ENCODE measurements at regions not wholly inside any gene's neighbourhood (a gene's known extent, or its start where the extent isn't known, plus 50 kb on each side); places are given as distances from the start of the nearest gene placed in this dataset.

DNA sequence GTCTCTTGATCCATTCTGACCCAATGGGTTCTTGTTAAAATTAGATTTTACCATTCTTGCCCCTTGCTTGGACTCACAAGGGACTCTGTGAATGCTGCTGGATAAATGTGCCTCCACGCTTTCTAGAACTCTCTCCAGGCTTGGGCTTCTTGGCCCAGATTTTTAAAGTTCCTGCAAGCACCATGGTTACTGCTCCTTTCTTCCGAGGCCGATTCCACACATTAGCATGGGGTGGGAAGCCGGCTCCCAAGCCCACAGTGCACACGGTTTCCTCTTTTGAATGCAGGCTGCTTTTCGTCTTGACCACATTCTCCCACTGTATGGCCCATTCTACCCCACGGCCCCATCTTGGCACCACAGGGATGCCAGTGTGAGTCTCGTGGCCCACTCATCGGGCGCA lies 174.3 kb upstream of the PITRM1 start:
- Histone ChIP-seq H3K4me3 (ENCODE audit: low read length) (no peak overlapping the region), H4K20me1 (ENCODE audit: control insufficient read depth, insufficient read depth, low read depth, low read length) (no peaks in the 10 kb centered on the region), H3K79me2 (ENCODE audit: control insufficient read depth, low read length) (no peaks in the 10 kb centered on the region), H3K9me3 (ENCODE audit: control insufficient read depth, insufficient read depth, low read length) (no peaks in the 10 kb centered on the region), H3K4me2 (ENCODE audit: low read length) (no peak overlapping the region), H3K4me1 (ENCODE audit: control insufficient read depth, low read length) (no peaks in the 10 kb centered on the region), H3K36me3 (ENCODE audit: control insufficient read depth, low read length) (no peaks in the 10 kb centered on the region), H3K27ac (ENCODE audit: low read depth, low read length) (no peak overlapping the region), H3K27me3 (ENCODE audit: control insufficient read depth, low read length) (no peaks in the 10 kb centered on the region), H3F3A (ENCODE audit: control insufficient read depth, insufficient read depth) (no peaks in the 10 kb centered on the region), H3K9me2 (replicated peaks; ENCODE audit: control insufficient read depth, low read length) (no peaks in the 10 kb centered on the region)
- TF ChIP-seq, protein P1, sequence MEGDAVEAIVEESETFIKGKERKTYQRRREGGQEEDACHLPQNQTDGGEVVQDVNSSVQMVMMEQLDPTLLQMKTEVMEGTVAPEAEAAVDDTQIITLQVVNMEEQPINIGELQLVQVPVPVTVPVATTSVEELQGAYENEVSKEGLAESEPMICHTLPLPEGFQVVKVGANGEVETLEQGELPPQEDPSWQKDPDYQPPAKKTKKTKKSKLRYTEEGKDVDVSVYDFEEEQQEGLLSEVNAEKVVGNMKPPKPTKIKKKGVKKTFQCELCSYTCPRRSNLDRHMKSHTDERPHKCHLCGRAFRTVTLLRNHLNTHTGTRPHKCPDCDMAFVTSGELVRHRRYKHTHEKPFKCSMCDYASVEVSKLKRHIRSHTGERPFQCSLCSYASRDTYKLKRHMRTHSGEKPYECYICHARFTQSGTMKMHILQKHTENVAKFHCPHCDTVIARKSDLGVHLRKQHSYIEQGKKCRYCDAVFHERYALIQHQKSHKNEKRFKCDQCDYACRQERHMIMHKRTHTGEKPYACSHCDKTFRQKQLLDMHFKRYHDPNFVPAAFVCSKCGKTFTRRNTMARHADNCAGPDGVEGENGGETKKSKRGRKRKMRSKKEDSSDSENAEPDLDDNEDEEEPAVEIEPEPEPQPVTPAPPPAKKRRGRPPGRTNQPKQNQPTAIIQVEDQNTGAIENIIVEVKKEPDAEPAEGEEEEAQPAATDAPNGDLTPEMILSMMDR (IDR thresholded peaks at IDR 0.05; ENCODE audit: low read depth, low read length, poor library complexity, severe bottlenecking): no peak
- TF ChIP-seq EZH2phosphoT487 (IDR thresholded peaks at IDR 0.05; ENCODE audit: borderline replicate concordance, low read length): no peak

DNA sequence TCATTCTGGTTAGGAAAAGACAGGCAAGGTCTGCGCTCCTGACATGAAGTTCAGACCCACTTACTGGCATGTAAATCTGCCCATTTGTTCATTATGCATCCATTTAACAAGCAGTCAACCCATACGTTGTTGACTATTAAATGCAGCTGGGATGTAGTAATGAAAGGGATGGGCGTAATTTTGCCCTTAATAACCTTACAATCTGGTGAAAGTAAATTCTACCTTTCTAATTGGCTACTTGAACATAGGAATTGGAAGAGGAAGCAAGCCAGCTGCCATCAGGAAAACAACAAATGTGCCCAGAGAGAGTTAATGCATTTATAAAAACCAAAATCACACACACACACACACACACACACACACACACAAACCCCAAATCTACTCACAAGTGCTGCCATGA lies 170.2 kb upstream of the PITRM1 start:
- no peaks in the 10 kb centered on the region for H3K79me2 ChIP-seq (ENCODE audit: control insufficient read depth, low read length)
- no peaks in the 10 kb centered on the region for H3K9me2 ChIP-seq (replicated peaks; ENCODE audit: control insufficient read depth, low read length)
- no peaks in the 10 kb centered on the region for H3K27me3 ChIP-seq (ENCODE audit: control insufficient read depth, low read length)
- H3K36me3 ChIP-seq (ENCODE audit: control insufficient read depth, low read length): no peaks in the 10 kb centered on the region
- H3K4me3 ChIP-seq (ENCODE audit: low read length): no peak overlapping the region
- H3K4me1 ChIP-seq (ENCODE audit: control insufficient read depth, low read length): no peaks in the 10 kb centered on the region
- H3K27ac ChIP-seq (ENCODE audit: low read depth, low read length): no peak overlapping the region
- H3F3A ChIP-seq (ENCODE audit: control insufficient read depth, insufficient read depth): no peaks in the 10 kb centered on the region
- TF ChIP-seq, protein P1 (IDR thresholded peaks at IDR 0.05; ENCODE audit: low read depth, low read length, poor library complexity, severe bottlenecking): no peak
- no peak for TF ChIP-seq EZH2phosphoT487 (IDR thresholded peaks at IDR 0.05; ENCODE audit: borderline replicate concordance, low read length)
- H4K20me1 ChIP-seq (ENCODE audit: control insufficient read depth, insufficient read depth, low read depth, low read length): no peaks in the 10 kb centered on the region
- H3K9me3 ChIP-seq (ENCODE audit: control insufficient read depth, insufficient read depth, low read length): no peaks in the 10 kb centered on the region
- H3K4me2 ChIP-seq (ENCODE audit: low read length): no peak overlapping the region

DNA sequence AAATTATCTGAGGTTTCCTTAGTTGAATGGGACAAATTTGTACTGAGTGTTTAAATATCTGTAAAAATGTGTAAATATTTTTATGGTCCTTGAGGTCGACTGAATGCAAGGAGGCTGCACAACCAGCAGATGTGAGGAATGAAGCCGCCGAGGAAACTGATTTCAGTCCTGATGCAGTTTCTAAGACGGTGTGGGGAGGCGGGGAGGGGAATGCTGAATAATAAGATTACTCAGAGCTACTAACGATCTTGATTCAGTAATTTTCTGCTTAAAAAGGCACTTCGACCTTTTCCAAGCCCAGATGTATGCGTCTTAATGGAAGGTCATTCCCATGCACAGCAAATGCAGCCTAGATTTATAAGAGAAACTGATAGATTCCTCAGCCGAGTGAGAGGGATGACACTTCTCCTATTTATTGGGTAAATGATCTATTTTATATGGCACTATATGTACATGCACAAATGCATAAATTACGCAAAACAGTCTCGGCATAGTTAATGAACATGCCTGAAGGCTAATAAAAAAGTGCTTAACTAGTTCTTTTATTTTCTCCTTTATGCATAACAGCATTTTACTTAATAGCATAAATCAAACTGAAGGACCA lies 167.6 kb upstream of the PITRM1 start:
- H3K4me3 ChIP-seq (ENCODE audit: low read length): no peak overlapping the region
- no peaks in the 10 kb centered on the region for H3K79me2 ChIP-seq (ENCODE audit: control insufficient read depth, low read length)
- no peaks in the 10 kb centered on the region for H3K4me1 ChIP-seq (ENCODE audit: control insufficient read depth, low read length)
- no peaks in the 10 kb centered on the region for H3K36me3 ChIP-seq (ENCODE audit: control insufficient read depth, low read length)
- H3K9me2 ChIP-seq (replicated peaks; ENCODE audit: control insufficient read depth, low read length): no peaks in the 10 kb centered on the region
- no peak overlapping the region for H3K27ac ChIP-seq (ENCODE audit: low read depth, low read length)
- TF ChIP-seq EZH2phosphoT487 (IDR thresholded peaks at IDR 0.05; ENCODE audit: borderline replicate concordance, low read length): no peak
- TF ChIP-seq, protein P1 (IDR thresholded peaks at IDR 0.05; ENCODE audit: low read depth, low read length, poor library complexity, severe bottlenecking): no peak
- H3K4me2 ChIP-seq (ENCODE audit: low read length): no peak overlapping the region
- no peaks in the 10 kb centered on the region for H3K27me3 ChIP-seq (ENCODE audit: control insufficient read depth, low read length)
- H3K9me3 ChIP-seq (ENCODE audit: control insufficient read depth, insufficient read depth, low read length): no peaks in the 10 kb centered on the region
- no peaks in the 10 kb centered on the region for H3F3A ChIP-seq (ENCODE audit: control insufficient read depth, insufficient read depth)
- no peaks in the 10 kb centered on the region for H4K20me1 ChIP-seq (ENCODE audit: control insufficient read depth, insufficient read depth, low read depth, low read length)
